Glutamatergic neuron (in vitro differentiated cells): ENCODE measurements at regions not wholly inside any gene's neighbourhood (a gene's known extent, or its start where the extent isn't known, plus 50 kb on each side); places are given as distances from the start of the nearest gene placed in this dataset.

Experiments
- DNase-seq: peaks from one replicate; pipeline ENCODE4 v3.0.0; 2022
- H3K27ac Mint-ChIP-seq: one replicate; pipeline ENCODE4 v1.8.0; 2020; ENCODE audit warnings: mild to moderate bottlenecking, mixed read lengths, inconsistent platforms; ENCODE audit not compliant: unreplicated experiment
- H3K27me3 Mint-ChIP-seq: one replicate; pipeline ENCODE4 v1.8.0; 2020; ENCODE audit warnings: mild to moderate bottlenecking, moderate library complexity, mixed read lengths, inconsistent platforms; ENCODE audit not compliant: unreplicated experiment
- H3K36me3 Mint-ChIP-seq: one replicate; pipeline ENCODE4 v1.8.0; 2020; ENCODE audit warnings: mild to moderate bottlenecking, mixed read lengths, inconsistent platforms; ENCODE audit not compliant: unreplicated experiment
- H3K4me1 Mint-ChIP-seq: one replicate; pipeline ENCODE4 v1.8.0; 2020; ENCODE audit warnings: mild to moderate bottlenecking, low read depth, mixed read lengths, inconsistent platforms; ENCODE audit not compliant: unreplicated experiment
- H3K4me3 Mint-ChIP-seq: one replicate; pipeline ENCODE4 v1.8.0; 2020; ENCODE audit warnings: mild to moderate bottlenecking, mixed read lengths, inconsistent platforms; ENCODE audit not compliant: unreplicated experiment
- H3K9me3 Mint-ChIP-seq: one replicate; pipeline ENCODE4 v1.8.0; 2020; ENCODE audit warnings: mild to moderate bottlenecking, moderate library complexity, mixed read lengths, inconsistent platforms; ENCODE audit not compliant: unreplicated experiment
- TF ChIP-seq, protein P1 (sequence below): fragments of 200-600 bp; sonication (generic); IDR thresholded peaks from one replicate; pipeline ENCODE4 v1.5.0; 2021; ENCODE audit not compliant: partially characterized antibody, unreplicated experiment

DNA sequence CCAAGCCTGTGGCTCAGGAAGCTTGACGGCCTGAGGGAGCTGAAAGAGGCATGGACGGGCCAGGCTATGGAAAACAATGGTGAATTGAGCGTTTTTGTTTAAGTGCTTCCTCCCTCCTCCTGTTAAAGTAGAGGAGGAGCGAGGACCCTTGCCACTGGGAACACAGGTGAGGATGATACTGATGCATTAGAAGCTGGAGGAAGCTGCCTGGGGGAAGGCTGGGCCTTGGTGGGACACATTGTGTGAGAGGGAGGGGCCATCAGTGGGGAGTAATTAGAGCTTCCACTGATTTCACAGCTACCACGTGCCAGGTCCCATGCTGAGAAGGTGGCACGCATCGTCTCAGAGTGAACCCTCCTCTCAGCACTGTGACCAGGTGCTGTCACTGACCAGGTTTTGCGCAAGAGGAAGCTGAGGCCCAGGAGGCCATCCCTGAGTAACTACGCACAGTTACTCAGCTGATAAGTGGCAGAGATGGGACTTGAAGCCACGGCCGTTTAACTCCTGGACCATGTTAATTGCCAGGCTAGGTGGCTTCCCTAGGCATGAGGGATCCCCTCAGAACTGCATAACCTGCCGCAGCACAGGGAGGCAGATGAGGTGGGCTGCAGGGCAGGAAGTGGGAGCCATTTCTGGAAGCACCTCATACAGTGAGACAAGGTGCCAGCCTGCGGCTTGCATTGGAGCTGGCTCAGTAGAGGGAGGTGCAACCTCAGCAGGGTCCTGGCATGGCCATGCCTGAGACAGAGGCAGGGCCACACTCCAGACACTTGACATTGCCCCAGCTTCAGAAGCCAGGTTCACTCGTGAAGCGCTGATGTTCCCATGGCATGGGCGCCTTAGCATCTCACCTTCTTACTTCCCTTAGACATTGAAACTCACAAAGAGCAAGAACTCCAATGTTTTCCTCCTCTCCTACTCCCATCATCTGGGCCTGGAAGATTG is 195.3 kb upstream of the MVB12B start:
- no peaks in the 10 kb centered on the region for H3K27me3 Mint-ChIP-seq
- peaks cover 4% of the 10 kb centered on the region for H3K9me3 Mint-ChIP-seq
- peaks cover 5% of the 10 kb centered on the region for H3K36me3 Mint-ChIP-seq
- H3K4me3 Mint-ChIP-seq: no peak overlapping the region
- H3K27ac Mint-ChIP-seq: no peak overlapping the region
- H3K4me1 Mint-ChIP-seq: peaks cover 1% of the 10 kb centered on the region
- TF ChIP-seq, protein P1, sequence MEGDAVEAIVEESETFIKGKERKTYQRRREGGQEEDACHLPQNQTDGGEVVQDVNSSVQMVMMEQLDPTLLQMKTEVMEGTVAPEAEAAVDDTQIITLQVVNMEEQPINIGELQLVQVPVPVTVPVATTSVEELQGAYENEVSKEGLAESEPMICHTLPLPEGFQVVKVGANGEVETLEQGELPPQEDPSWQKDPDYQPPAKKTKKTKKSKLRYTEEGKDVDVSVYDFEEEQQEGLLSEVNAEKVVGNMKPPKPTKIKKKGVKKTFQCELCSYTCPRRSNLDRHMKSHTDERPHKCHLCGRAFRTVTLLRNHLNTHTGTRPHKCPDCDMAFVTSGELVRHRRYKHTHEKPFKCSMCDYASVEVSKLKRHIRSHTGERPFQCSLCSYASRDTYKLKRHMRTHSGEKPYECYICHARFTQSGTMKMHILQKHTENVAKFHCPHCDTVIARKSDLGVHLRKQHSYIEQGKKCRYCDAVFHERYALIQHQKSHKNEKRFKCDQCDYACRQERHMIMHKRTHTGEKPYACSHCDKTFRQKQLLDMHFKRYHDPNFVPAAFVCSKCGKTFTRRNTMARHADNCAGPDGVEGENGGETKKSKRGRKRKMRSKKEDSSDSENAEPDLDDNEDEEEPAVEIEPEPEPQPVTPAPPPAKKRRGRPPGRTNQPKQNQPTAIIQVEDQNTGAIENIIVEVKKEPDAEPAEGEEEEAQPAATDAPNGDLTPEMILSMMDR: no peak
- no peak for DNase-seq

DNA sequence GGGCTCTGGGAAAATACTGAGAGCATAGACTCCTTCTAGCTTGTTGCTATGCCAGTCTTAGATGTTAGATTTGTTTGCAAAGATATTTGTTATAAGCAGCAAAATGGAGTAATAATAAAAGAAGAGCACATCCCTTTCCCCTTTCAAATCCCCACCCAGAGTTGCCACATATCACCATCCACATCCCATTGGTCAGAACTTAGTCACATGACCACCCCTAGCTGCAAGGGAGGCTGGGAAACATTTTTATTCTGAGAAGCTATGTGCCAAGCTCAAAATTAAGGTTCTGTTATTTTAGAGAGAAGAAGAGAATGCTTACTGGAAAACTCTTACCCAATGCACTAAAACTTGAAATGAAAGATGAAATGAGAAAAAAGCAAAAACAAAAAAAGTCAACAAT is 193.9 kb upstream of the MVB12B start:
- Mint-ChIP-seq H3K27ac (no peak overlapping the region), H3K27me3 (no peaks in the 10 kb centered on the region), H3K4me1 (no peaks in the 10 kb centered on the region), H3K4me3 (no peak overlapping the region), H3K36me3 (peaks cover 6% of the 10 kb centered on the region), H3K9me3 (peaks cover 4% of the 10 kb centered on the region)
- no peak for DNase-seq
- TF ChIP-seq, protein P1: no peak

DNA sequence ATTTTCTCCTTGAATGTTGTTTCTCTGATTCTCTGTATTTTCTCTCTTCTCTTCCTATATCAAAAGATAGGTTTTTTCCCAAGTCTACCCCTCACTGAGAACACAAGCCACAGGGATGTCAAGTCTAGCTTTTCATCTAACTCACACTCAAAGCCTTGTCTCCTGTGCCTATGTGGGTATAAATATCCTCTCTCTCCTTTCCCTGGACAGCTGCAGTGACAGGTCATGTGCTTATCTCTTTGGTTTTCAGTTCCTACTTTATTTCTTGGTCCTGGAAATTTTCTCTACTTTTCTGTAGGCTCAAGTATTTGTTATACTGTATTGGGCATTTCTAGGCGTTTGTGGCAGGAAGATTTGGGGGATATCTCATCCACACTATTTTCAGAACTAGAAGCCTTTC is 182.4 kb upstream of the MVB12B start:
- H3K27ac Mint-ChIP-seq: no peak overlapping the region
- DNase-seq: no peak
- H3K36me3 Mint-ChIP-seq: peaks cover 5% of the 10 kb centered on the region
- TF ChIP-seq, protein P1: no peak
- H3K4me1 Mint-ChIP-seq: peaks cover 5% of the 10 kb centered on the region
- H3K27me3 Mint-ChIP-seq: peaks cover 10% of the 10 kb centered on the region
- H3K4me3 Mint-ChIP-seq: no peak overlapping the region
- H3K9me3 Mint-ChIP-seq: peaks cover 4% of the 10 kb centered on the region

DNA sequence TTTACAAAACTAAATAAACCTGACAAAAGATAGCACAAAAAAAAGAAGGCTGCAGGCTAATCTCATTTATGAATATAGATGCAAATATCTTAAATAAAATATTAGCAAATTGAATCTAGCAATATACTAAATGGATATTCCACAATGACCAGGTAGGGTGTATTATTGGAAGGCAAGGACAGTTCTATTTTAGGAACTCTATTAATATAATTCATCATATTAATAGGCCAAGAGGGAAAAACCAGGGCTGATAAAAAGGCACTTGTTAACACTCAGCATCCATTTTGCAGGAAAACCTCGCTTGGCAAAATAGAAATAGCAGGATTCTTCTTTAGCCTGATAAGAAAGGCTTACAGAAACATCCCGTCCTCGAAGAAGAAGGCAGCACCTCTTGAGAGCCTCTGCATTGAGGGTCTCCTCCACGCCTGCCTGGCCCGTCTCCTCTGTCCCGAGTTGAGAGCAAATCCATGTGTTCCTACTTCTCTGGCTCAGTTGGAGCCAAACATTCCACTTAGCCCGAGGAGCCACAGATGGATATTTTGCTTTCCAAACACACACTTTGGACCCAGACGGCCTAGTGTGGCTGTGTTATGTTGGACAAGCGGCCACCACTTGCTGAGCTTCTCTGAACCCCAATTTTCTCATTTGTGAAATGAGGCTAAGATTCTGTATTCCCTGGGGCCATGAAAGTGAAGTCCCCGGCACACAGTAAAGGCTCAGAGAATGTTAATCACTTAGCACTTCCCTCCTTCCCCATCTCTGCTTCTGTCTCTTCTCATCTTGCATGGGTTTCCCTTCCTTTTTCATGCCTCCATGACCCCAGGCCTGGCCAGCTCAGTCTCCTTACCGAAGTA is 181.8 kb upstream of the MVB12B start:
- Mint-ChIP-seq H3K27ac (no peak overlapping the region), H3K9me3 (peaks cover 4% of the 10 kb centered on the region), H3K4me1 (peaks cover 5% of the 10 kb centered on the region), H3K4me3 (no peak overlapping the region), H3K27me3 (peaks cover 10% of the 10 kb centered on the region), H3K36me3 (peaks cover 5% of the 10 kb centered on the region)
- no peak for DNase-seq
- TF ChIP-seq, protein P1: no peak

DNA sequence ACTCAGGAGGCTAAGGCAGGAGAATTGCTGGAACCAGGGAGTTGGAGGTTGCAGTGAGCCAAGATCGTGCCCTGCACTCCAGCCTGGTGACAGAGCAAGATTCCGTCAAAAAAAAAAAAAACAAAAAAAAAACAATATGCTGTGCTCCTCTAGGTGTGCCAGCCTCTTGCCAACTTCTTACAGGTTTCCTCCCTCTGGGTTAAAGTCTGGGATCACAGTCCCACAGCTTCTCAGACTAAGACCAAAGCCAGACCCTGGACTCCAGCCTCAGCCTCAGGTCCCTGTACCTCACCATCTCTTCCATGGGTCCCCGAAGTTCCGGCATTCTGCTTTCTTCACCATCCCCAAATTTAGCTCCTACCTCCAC is 180.8 kb upstream of the MVB12B start:
- Mint-ChIP-seq H3K27me3 (peaks cover 14% of the 10 kb centered on the region), H3K27ac (no peak overlapping the region), H3K9me3 (peaks cover 4% of the 10 kb centered on the region), H3K36me3 (peaks cover 5% of the 10 kb centered on the region), H3K4me1 (peaks cover 9% of the 10 kb centered on the region), H3K4me3 (no peak overlapping the region)
- TF ChIP-seq, protein P1: no peak
- no peak for DNase-seq
